ENCODE measurements at regions not wholly inside any gene's neighbourhood (a gene's known extent, or its start where the extent isn't known, plus 50 kb on each side); places are given as distances from the start of the nearest gene placed in this dataset.

DNA sequence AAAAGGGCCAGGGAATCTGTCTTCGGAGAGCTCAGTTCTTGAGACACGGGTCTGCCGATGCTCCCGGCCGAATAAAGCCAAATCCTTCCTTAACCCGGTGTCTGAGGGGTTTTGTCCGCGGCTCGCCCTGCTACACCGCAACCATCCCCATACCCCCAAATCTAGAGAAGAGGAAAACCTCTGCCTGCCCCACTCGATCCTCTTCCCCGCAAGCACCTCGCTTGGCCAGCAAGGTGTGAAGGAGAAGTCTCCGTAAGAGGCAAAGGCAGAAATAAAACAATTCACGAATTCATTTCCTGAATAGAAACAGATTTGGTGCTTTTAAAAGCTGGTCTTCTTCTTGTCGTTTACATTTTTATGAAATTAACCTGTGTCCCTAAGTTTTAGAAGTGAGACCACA lies 67.3 kb upstream of the GALNT9 start (continued):
- TF ChIP-seq, protein P1, sequence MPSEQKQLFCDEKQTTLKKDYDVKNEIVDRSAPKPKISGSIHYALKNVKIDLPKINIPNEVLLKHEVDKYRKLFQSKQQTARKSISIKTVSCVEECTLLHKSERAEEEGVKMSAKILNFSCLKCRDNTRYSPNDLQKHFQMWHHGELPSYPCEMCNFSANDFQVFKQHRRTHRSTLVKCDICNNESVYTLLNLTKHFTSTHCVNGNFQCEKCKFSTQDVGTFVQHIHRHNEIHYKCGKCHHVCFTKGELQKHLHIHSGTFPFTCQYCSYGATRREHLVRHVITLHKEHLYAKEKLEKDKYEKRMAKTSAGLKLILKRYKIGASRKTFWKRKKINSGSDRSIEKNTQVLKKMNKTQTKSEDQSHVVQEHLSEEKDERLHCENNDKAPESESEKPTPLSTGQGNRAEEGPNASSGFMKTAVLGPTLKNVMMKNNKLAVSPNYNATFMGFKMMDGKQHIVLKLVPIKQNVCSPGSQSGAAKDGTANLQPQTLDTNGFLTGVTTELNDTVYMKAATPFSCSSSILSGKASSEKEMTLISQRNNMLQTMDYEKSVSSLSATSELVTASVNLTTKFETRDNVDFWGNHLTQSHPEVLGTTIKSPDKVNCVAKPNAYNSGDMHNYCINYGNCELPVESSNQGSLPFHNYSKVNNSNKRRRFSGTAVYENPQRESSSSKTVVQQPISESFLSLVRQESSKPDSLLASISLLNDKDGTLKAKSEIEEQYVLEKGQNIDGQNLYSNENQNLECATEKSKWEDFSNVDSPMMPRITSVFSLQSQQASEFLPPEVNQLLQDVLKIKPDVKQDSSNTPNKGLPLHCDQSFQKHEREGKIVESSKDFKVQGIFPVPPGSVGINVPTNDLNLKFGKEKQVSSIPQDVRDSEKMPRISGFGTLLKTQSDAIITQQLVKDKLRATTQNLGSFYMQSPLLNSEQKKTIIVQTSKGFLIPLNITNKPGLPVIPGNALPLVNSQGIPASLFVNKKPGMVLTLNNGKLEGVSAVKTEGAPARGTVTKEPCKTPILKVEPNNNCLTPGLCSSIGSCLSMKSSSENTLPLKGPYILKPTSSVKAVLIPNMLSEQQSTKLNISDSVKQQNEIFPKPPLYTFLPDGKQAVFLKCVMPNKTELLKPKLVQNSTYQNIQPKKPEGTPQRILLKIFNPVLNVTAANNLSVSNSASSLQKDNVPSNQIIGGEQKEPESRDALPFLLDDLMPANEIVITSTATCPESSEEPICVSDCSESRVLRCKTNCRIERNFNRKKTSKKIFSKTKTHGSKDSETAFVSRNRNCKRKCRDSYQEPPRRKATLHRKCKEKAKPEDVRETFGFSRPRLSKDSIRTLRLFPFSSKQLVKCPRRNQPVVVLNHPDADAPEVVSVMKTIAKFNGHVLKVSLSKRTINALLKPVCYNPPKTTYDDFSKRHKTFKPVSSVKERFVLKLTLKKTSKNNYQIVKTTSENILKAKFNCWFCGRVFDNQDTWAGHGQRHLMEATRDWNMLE (tag by site-specific recombination; conservative IDR thresholded peaks at IDR 0.05; ENCODE audit: low read depth), result no peak
- TF ChIP-seq ZNF548 (tag by site-specific recombination; IDR thresholded peaks at IDR 0.05), result no peak
- TF ChIP-seq ZNF660 (tag by site-specific recombination; IDR thresholded peaks at IDR 0.05), result no peak
- no peak for TF ChIP-seq KLF9 (tag by site-specific recombination; IDR thresholded peaks at IDR 0.05; ENCODE audit: low read depth)
- no peak for TF ChIP-seq ZNF629 (tag by site-specific recombination; IDR thresholded peaks at IDR 0.05)
- TF ChIP-seq ZBTB48 (tag by site-specific recombination; IDR thresholded peaks at IDR 0.05), result no peak

DNA sequence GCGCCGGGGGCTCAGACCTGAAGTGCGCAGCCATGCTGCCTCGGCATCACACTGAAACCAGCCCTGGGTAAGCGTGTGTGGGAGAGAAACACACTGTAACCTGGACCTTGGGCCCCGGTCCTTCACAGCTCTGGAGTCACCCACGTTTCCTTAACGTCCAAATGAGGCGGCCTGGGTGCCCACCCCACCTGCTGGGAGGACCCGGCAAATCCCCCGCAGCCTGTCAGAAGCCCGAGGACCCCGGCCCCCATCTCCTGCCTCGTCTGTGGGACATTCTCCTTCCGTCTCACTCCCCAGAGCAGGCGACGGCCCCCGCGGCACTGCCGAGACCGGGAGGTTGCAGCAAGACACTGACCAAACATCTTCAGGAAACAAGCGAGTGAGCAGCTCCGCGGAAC lies 66.5 kb upstream of the GALNT9 start:
- TF ChIP-seq ZNF670 (tag by site-specific recombination; IDR thresholded peaks at IDR 0.05; ENCODE audit: low read depth) (no peak), KLF16 (tag by site-specific recombination; IDR thresholded peaks at IDR 0.05) (no peak), ZNF473 (tag by site-specific recombination; IDR thresholded peaks at IDR 0.05) (no peak)
- no peak overlapping the region for H3K27ac ChIP-seq (ENCODE audit: extremely low read depth, low read depth, low read length)
- no peaks in the 10 kb centered on the region for H3K9me3 ChIP-seq (ENCODE audit: control insufficient read depth, insufficient read depth, low read depth, low read length)
- CTCF ChIA-PET, result no interaction called here
- POLR2A ChIA-PET, result no interaction called here
- no peak overlapping the region for H3K4me3 ChIP-seq (ENCODE audit: low read depth, low read length)
- H3K36me3 ChIP-seq (ENCODE audit: control insufficient read depth in 2 of 2, insufficient read depth in 1 of 2, low read length in 2 of 2), result no peaks in the 10 kb centered on the region
- H3K4me1 ChIP-seq (ENCODE audit: control insufficient read depth, insufficient read depth, low read length), result no peaks in the 10 kb centered on the region

DNA sequence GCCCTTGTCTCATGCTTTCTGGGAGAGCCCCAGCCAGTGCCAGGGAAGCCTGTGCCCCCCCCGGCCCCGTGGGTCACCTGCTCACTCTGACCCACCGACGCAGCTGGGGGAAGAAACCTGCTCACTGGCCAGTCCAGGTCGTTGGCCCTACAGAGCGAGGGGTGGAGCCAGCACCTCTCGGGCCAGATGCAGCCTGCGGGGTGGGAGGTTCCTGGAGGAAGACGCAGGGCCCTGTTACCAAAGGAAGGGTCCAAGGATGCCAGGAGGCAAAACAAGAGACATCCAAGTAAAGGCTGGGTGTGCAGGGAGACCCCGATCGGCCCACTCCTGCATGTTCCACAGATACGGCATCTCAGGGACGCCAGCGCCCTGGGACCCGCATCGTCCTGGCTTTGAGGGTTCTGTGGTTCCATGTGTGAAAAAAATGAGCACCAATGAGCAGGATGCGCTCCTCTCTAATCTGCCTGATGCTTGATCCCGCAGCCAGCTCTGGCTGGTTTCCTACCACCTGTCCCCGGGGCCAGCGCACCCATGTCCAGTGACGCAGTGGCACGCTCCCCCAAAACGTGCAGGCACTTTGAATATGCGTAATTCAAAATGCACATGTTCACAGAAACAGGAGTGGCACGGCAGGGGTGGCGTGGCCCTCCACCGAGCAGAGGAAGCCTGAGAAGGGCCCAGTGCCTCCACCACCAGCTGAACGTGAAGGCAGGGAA lies 66.0 kb upstream of the GALNT9 start:
- no peaks in the 10 kb centered on the region for H3K9me3 ChIP-seq (ENCODE audit: control insufficient read depth, insufficient read depth, low read depth, low read length)
- H3K4me1 ChIP-seq (ENCODE audit: control insufficient read depth, insufficient read depth, low read length), result no peaks in the 10 kb centered on the region
- no peaks in the 10 kb centered on the region for H3K36me3 ChIP-seq (ENCODE audit: control insufficient read depth in 2 of 2, insufficient read depth in 1 of 2, low read length in 2 of 2)
- H3K27ac ChIP-seq (ENCODE audit: extremely low read depth, low read depth, low read length), result no peak overlapping the region
- ChIA-PET POLR2A (no interaction called here), CTCF (interaction anchor here (0.5 to 0.7 kb wide), 2 partner anchors 241 to 337 kb away, joined by 3 read pairs; no protein-coding TSS in a partner anchor)
- H3K4me3 ChIP-seq (ENCODE audit: low read depth, low read length), result no peak overlapping the region
- TF ChIP-seq TRIM28 (IDR thresholded peaks at IDR 0.05; ENCODE audit: borderline replicate concordance, low read length) (no peak), ZNF629 (tag by site-specific recombination; IDR thresholded peaks at IDR 0.05) (no peak), REPIN1 (tag by site-specific recombination; IDR thresholded peaks at IDR 0.05; ENCODE audit: low read depth) (no peak), KLF8 (tag by site-specific recombination; IDR thresholded peaks at IDR 0.05) (no peak), ZNF391 (tag by site-specific recombination; IDR thresholded peaks at IDR 0.05; ENCODE audit: borderline replicate concordance, low read depth) (no peak), ZNF121 (tag by site-specific recombination; IDR thresholded peaks at IDR 0.05) (no peak), ZNF561 (tag by site-specific recombination; IDR thresholded peaks at IDR 0.05; ENCODE audit: borderline replicate concordance) (no peak), ZNF23 (tag by site-specific recombination; IDR thresholded peaks at IDR 0.05; ENCODE audit: borderline replicate concordance) (no peak), ZNF544 (tag by site-specific recombination; IDR thresholded peaks at IDR 0.05) (no peak), ZNF514 (tag by site-specific recombination; IDR thresholded peaks at IDR 0.05) (no peak), YY2 (tag by site-specific recombination; IDR thresholded peaks at IDR 0.05) (no peak), ZNF792 (tag by site-specific recombination; IDR thresholded peaks at IDR 0.05) (no peak), HOXD13 (CRISPR knock-in tag; IDR thresholded peaks at IDR 0.05; ENCODE audit: borderline replicate concordance) (no peak)
- TF ChIP-seq, protein P2, sequence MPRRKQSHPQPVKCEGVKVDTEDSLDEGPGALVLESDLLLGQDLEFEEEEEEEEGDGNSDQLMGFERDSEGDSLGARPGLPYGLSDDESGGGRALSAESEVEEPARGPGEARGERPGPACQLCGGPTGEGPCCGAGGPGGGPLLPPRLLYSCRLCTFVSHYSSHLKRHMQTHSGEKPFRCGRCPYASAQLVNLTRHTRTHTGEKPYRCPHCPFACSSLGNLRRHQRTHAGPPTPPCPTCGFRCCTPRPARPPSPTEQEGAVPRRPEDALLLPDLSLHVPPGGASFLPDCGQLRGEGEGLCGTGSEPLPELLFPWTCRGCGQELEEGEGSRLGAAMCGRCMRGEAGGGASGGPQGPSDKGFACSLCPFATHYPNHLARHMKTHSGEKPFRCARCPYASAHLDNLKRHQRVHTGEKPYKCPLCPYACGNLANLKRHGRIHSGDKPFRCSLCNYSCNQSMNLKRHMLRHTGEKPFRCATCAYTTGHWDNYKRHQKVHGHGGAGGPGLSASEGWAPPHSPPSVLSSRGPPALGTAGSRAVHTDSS (tag by site-specific recombination; IDR thresholded peaks at IDR 0.05), result no peak
- TF ChIP-seq, protein P3, sequence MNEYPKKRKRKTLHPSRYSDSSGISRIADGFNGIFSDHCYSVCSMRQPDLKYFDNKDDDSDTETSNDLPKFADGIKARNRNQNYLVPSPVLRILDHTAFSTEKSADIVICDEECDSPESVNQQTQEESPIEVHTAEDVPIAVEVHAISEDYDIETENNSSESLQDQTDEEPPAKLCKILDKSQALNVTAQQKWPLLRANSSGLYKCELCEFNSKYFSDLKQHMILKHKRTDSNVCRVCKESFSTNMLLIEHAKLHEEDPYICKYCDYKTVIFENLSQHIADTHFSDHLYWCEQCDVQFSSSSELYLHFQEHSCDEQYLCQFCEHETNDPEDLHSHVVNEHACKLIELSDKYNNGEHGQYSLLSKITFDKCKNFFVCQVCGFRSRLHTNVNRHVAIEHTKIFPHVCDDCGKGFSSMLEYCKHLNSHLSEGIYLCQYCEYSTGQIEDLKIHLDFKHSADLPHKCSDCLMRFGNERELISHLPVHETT (tag by site-specific recombination; IDR thresholded peaks at IDR 0.05), result no peak
- TF ChIP-seq, protein P4, sequence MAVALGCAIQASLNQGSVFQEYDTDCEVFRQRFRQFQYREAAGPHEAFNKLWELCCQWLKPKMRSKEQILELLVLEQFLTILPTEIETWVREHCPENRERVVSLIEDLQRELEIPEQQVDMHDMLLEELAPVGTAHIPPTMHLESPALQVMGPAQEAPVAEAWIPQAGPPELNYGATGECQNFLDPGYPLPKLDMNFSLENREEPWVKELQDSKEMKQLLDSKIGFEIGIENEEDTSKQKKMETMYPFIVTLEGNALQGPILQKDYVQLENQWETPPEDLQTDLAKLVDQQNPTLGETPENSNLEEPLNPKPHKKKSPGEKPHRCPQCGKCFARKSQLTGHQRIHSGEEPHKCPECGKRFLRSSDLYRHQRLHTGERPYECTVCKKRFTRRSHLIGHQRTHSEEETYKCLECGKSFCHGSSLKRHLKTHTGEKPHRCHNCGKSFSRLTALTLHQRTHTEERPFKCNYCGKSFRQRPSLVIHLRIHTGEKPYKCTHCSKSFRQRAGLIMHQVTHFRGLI (tag by site-specific recombination; IDR thresholded peaks at IDR 0.05), result no peak

Measured in HEK293 (cell line).